ENCODE measurements at regions not wholly inside any gene's neighbourhood (a gene's known extent, or its start where the extent isn't known, plus 50 kb on each side); places are given as distances from the start of the nearest gene placed in this dataset.

- no peak for DNase-seq (ENCODE audit: low read depth)
Measured at GRCh38 chr2:225340923-225341322, 58.6 kb upstream of the NYAP2 start.

GRCh38 chr2:225337183-225337582 lies 62.3 kb upstream of the NYAP2 start:
- peak; percentile 7 for DNase-seq (ENCODE audit: low read depth)

- no peak for DNase-seq (ENCODE audit: low read depth)
Measured at GRCh38 chr2:225334514-225334913, 65.0 kb upstream of the NYAP2 start.

- no peak for DNase-seq (ENCODE audit: low read depth)
Measured at GRCh38 chr2:225328192-225328591, 71.3 kb upstream of the NYAP2 start.

GRCh38 chr2:225326969-225327368 lies 72.5 kb upstream of the NYAP2 start:
- no peak for DNase-seq (ENCODE audit: low read depth)

- DNase-seq (ENCODE audit: low read depth), result no peak
Measured at GRCh38 chr2:225319872-225320271, 79.6 kb upstream of the NYAP2 start.

GRCh38 chr2:225318440-225318839 lies 81.1 kb upstream of the NYAP2 start:
- no peak for DNase-seq (ENCODE audit: low read depth)

- no peak for DNase-seq (ENCODE audit: low read depth)
Measured at GRCh38 chr2:225317186-225317585, 82.3 kb upstream of the NYAP2 start.

- no peak for DNase-seq (ENCODE audit: low read depth)
Measured at GRCh38 chr2:225310745-225311144, 88.8 kb upstream of the NYAP2 start.

- no peak for DNase-seq (ENCODE audit: low read depth)
Measured at GRCh38 chr2:225309516-225309915, 90.0 kb upstream of the NYAP2 start.

GRCh38 chr2:225296951-225297350 lies 102.6 kb upstream of the NYAP2 start:
- DNase-seq (ENCODE audit: low read depth), result no peak

- DNase-seq (ENCODE audit: low read depth), result no peak
Measured at GRCh38 chr2:225295102-225295501, 104.4 kb upstream of the NYAP2 start.

- no peak for DNase-seq (ENCODE audit: low read depth)
Measured at GRCh38 chr2:225293638-225294037, 105.9 kb upstream of the NYAP2 start.

- no peak for DNase-seq (ENCODE audit: low read depth)
Measured at GRCh38 chr2:225290757-225291400, 108.6 kb upstream of the NYAP2 start.

- no peak for DNase-seq (ENCODE audit: low read depth)
Measured at GRCh38 chr2:225289659-225290058, 109.9 kb upstream of the NYAP2 start.

- DNase-seq (ENCODE audit: low read depth), result no peak
Measured at GRCh38 chr2:225288986-225289385, 110.5 kb upstream of the NYAP2 start.

GRCh38 chr2:225282858-225283710 lies 116.4 kb upstream of the NYAP2 start:
- DNase-seq (ENCODE audit: low read depth), result peak; percentile 27

GRCh38 chr2:225276207-225276606 lies 123.3 kb upstream of the NYAP2 start:
- DNase-seq (ENCODE audit: low read depth), result no peak

- no peak for DNase-seq (ENCODE audit: low read depth)
Measured at GRCh38 chr2:225275443-225275842, 124.1 kb upstream of the NYAP2 start.

- DNase-seq (ENCODE audit: low read depth), result peak; percentile 6
Measured at GRCh38 chr2:225274751-225275150, 124.8 kb upstream of the NYAP2 start.

GRCh38 chr2:225272173-225272572 lies 127.3 kb upstream of the NYAP2 start:
- DNase-seq (ENCODE audit: low read depth), result no peak

GRCh38 chr2:225270861-225271260 lies 128.6 kb upstream of the NYAP2 start:
- DNase-seq (ENCODE audit: low read depth), result peak; percentile 3

- DNase-seq (ENCODE audit: low read depth), result no peak
Measured at GRCh38 chr2:225270053-225270452, 129.5 kb upstream of the NYAP2 start.

GRCh38 chr2:225254363-225254762 lies 145.1 kb upstream of the NYAP2 start:
- DNase-seq (ENCODE audit: low read depth), result no peak
